HEK293 (cell line): ENCODE measurements at regions not wholly inside any gene's neighbourhood (a gene's known extent, or its start where the extent isn't known, plus 50 kb on each side); places are given as distances from the start of the nearest gene placed in this dataset.
"Not testable (repeated sequence)": the region's sequence is repeated elsewhere in the genome, so short reads cannot be mapped to it uniquely, and the experiment has no call there.

Experiments
- CTCF ChIA-PET: fragments of 350-600 bp; formaldehyde crosslinking; extraction: SDS; loops from one replicate; lab custom pipeline; 2021; ENCODE audit warnings: antibody characterized with exemption; lab: Yijun Ruan, JAX
- POLR2A ChIA-PET: fragments of 300-600 bp; formaldehyde crosslinking; extraction: SDS; loops from one replicate; lab custom pipeline; 2020; ENCODE audit warnings: antibody characterized with exemption, inconsistent platforms; lab: Yijun Ruan, JAX
- H3K27ac ChIP-seq: fragments of 200-500 bp; sonication (Bioruptor generic); 2 replicates; pipeline ENCODE4 v1.5.1; 2014; ENCODE audit warnings: low read depth, low read length, control low read depth, inconsistent platforms; ENCODE audit errors: extremely low read depth
- H3K36me3 ChIP-seq, 2 experiments: fragments of 200-500 bp in 1 of 2; sonication (Bioruptor generic) in 1 of 2; 1 replicate in 1 of 2; 2 replicates in 1 of 2; pipeline ENCODE4 v1.5.1; 2014 to 2017; ENCODE audit warnings: inconsistent platforms in 2 of 2, low read length in 2 of 2; ENCODE audit not compliant: control insufficient read depth in 2 of 2, insufficient read depth in 1 of 2
- H3K4me1 ChIP-seq: fragments of 200-500 bp; sonication (Bioruptor generic); 2 replicates; pipeline ENCODE4 v1.5.1; 2014; ENCODE audit warnings: mild to moderate bottlenecking, low read length, inconsistent platforms; ENCODE audit not compliant: control insufficient read depth, insufficient read depth
- H3K4me3 ChIP-seq: 2 replicates; pipeline ENCODE4 v1.5.1; 2011; ENCODE audit warnings: low read depth, mild to moderate bottlenecking, control low read depth, low read length, moderate library complexity
- H3K9me3 ChIP-seq: fragments of 200-500 bp; sonication (Bioruptor generic); 2 replicates; pipeline ENCODE4 v1.5.1; 2014; ENCODE audit warnings: low read depth, low read length, inconsistent platforms; ENCODE audit not compliant: control insufficient read depth, insufficient read depth
- GLIS2 ChIP-seq: fragments of 450-650 bp; formaldehyde crosslinking; IDR thresholded peaks from 2 replicates; pipeline ENCODE4 v1.5.1; 2016; ENCODE audit warnings: missing biosample characterization, missing genetic modification characterization
- KLF7 ChIP-seq: fragments of 450-650 bp; formaldehyde crosslinking; IDR thresholded peaks from 2 replicates; pipeline ENCODE4 v1.5.1; 2016; ENCODE audit warnings: missing biosample characterization, missing genetic modification characterization, borderline replicate concordance
- OVOL3 ChIP-seq: fragments of 450-650 bp; formaldehyde crosslinking; IDR thresholded peaks from 2 replicates; pipeline ENCODE4 v1.5.1; 2016; ENCODE audit warnings: missing biosample characterization, missing genetic modification characterization
- PRDM2 ChIP-seq: fragments of 450-650 bp; formaldehyde crosslinking; IDR thresholded peaks from 2 replicates; pipeline ENCODE4 v1.5.1; 2016; ENCODE audit warnings: missing biosample characterization, missing genetic modification characterization, borderline replicate concordance
- YY1 ChIP-seq: fragments of 450-650 bp; formaldehyde crosslinking; IDR thresholded peaks from 2 replicates; pipeline ENCODE4 v1.5.1; 2018; ENCODE audit warnings: missing biosample characterization, missing genetic modification characterization
- ZBTB21 ChIP-seq: fragments of 450-650 bp; formaldehyde crosslinking; IDR thresholded peaks from 2 replicates; pipeline ENCODE4 v1.5.1; 2017; ENCODE audit warnings: missing biosample characterization, missing genetic modification characterization
- ZBTB7A ChIP-seq: fragments of 450-650 bp; formaldehyde crosslinking; IDR thresholded peaks from 2 replicates; pipeline ENCODE4 v1.5.1; 2016; ENCODE audit warnings: low read depth, missing biosample characterization, missing genetic modification characterization
- ZFP3 ChIP-seq: fragments of 450-650 bp; formaldehyde crosslinking; IDR thresholded peaks from 2 replicates; pipeline ENCODE4 v1.5.1; 2016; ENCODE audit warnings: low read depth, missing biosample characterization, missing genetic modification characterization
- ZNF114 ChIP-seq: fragments of 450-650 bp; formaldehyde crosslinking; IDR thresholded peaks from 2 replicates; pipeline ENCODE4 v1.5.0; 2017; ENCODE audit warnings: missing biosample characterization, missing genetic modification characterization
- ZNF146 ChIP-seq: fragments of 450-650 bp; formaldehyde crosslinking; IDR thresholded peaks from 2 replicates; pipeline ENCODE4 v1.5.1; 2016; ENCODE audit warnings: missing biosample characterization, missing genetic modification characterization
- ZNF184 ChIP-seq: fragments of 450-650 bp; IDR thresholded peaks from 2 replicates; pipeline ENCODE4 v1.5.1; 2018; ENCODE audit warnings: missing biosample characterization, mild to moderate bottlenecking, missing genetic modification characterization
- ZNF221 ChIP-seq: fragments of 450-650 bp; formaldehyde crosslinking; IDR thresholded peaks from 2 replicates; pipeline ENCODE4 v1.5.1; 2017; ENCODE audit warnings: missing biosample characterization, missing genetic modification characterization, borderline replicate concordance
- ZNF433 ChIP-seq: fragments of 450-650 bp; formaldehyde crosslinking; IDR thresholded peaks from 2 replicates; pipeline ENCODE4 v1.5.1; 2016; ENCODE audit warnings: missing biosample characterization, missing genetic modification characterization, low read depth
- ZNF449 ChIP-seq: fragments of 450-650 bp; formaldehyde crosslinking; IDR thresholded peaks from 2 replicates; pipeline ENCODE4 v1.5.1; 2017; ENCODE audit warnings: missing biosample characterization, mild to moderate bottlenecking, missing genetic modification characterization, moderate library complexity
- ZNF521 ChIP-seq: fragments of 450-650 bp; formaldehyde crosslinking; IDR thresholded peaks from 2 replicates; pipeline ENCODE4 v1.5.1; 2017; ENCODE audit warnings: missing biosample characterization, mild to moderate bottlenecking, missing genetic modification characterization
- ZNF529 ChIP-seq: fragments of 450-650 bp; formaldehyde crosslinking; IDR thresholded peaks from 2 replicates; pipeline ENCODE4 v1.5.1; 2017; ENCODE audit warnings: missing genetic modification characterization, missing biosample characterization; ENCODE audit not compliant: insufficient replicate concordance
- ZNF580 ChIP-seq: fragments of 450-650 bp; formaldehyde crosslinking; IDR thresholded peaks from 2 replicates; pipeline ENCODE4 v1.5.1; 2016; ENCODE audit warnings: missing biosample characterization, missing genetic modification characterization
- ZNF600 ChIP-seq: fragments of 450-650 bp; formaldehyde crosslinking; IDR thresholded peaks from 2 replicates; pipeline ENCODE4 v1.5.1; 2016; ENCODE audit warnings: missing biosample characterization, missing genetic modification characterization
- ZNF610 ChIP-seq: fragments of 450-650 bp; formaldehyde crosslinking; IDR thresholded peaks from 2 replicates; pipeline ENCODE4 v1.5.1; 2016; ENCODE audit warnings: missing biosample characterization, missing genetic modification characterization, borderline replicate concordance
- ZNF658 ChIP-seq: fragments of 450-650 bp; formaldehyde crosslinking; IDR thresholded peaks from 2 replicates; pipeline ENCODE4; 2016; ENCODE audit warnings: missing biosample characterization, missing genetic modification characterization
- ZNF76 ChIP-seq: fragments of 450-650 bp; formaldehyde crosslinking; IDR thresholded peaks from 2 replicates; pipeline ENCODE4; 2016; ENCODE audit warnings: low read depth, missing biosample characterization, missing genetic modification characterization, borderline replicate concordance
- ZNF768 ChIP-seq: fragments of 450-650 bp; formaldehyde crosslinking; IDR thresholded peaks from 2 replicates; pipeline ENCODE4 v1.5.1; 2018; ENCODE audit warnings: missing biosample characterization, mild to moderate bottlenecking, missing genetic modification characterization
- ZNF777 ChIP-seq: fragments of 450-650 bp; formaldehyde crosslinking; IDR thresholded peaks from 2 replicates; pipeline ENCODE4 v1.5.1; 2017; ENCODE audit warnings: missing biosample characterization, missing genetic modification characterization, borderline replicate concordance
- ZNF792 ChIP-seq: fragments of 450-650 bp; formaldehyde crosslinking; IDR thresholded peaks from 2 replicates; pipeline ENCODE4 v1.5.1; 2016; ENCODE audit warnings: missing biosample characterization, missing genetic modification characterization

- H3K4me3 ChIP-seq: no peak overlapping the region
- ChIA-PET POLR2A (no interaction called here), CTCF (interaction anchor here (0.6 kb wide), 1 partner anchor 56 kb away, joined by 5 read pairs; no protein-coding TSS in a partner anchor)
- no peaks in the 10 kb centered on the region for H3K36me3 ChIP-seq
- TF ChIP-seq OVOL3 (tag by site-specific recombination) (no peak), KLF7 (no peak), ZNF658 (tag by site-specific recombination) (no peak), ZNF768 (tag by site-specific recombination) (no peak), ZNF580 (tag by site-specific recombination) (no peak), ZNF184 (tag by site-specific recombination) (no peak), ZBTB7A (tag by site-specific recombination) (no peak), YY1 (tag by site-specific recombination) (no peak), ZNF449 (tag by site-specific recombination) (no peak), ZNF76 (tag by site-specific recombination) (no peak), ZFP3 (no peak), ZNF521 (tag by site-specific recombination) (no peak), ZNF777 (tag by site-specific recombination) (no peak), ZNF792 (tag by site-specific recombination) (no peak), ZNF610 (tag by site-specific recombination) (no peak), ZNF433 (tag by site-specific recombination) (no peak), ZNF529 (tag by site-specific recombination) (no peak)
- H3K9me3 ChIP-seq: no peaks in the 10 kb centered on the region
- no peaks in the 10 kb centered on the region for H3K4me1 ChIP-seq
- H3K27ac ChIP-seq: no peak overlapping the region
These were observed 160.9 kb downstream of the CETN3 start for GRCh38 chr5:90248640-90249039.

GRCh38 chr5:90243848-90244247 lies 165.7 kb downstream of the CETN3 start:
- TF ChIP-seq ZNF146: peak; percentile 62; the same call in 1 of the 2 replicates
- H3K36me3 ChIP-seq, CTCF ChIA-PET, H3K9me3 ChIP-seq, POLR2A ChIA-PET, H3K4me3 ChIP-seq, H3K27ac ChIP-seq, H3K4me1 ChIP-seq: not testable (repeated sequence)

- Histone ChIP-seq H3K27ac (no peak overlapping the region), H3K4me3 (no peak overlapping the region), H3K4me1 (no peaks in the 10 kb centered on the region), H3K9me3 (no peaks in the 10 kb centered on the region), H3K36me3 (no peaks in the 10 kb centered on the region)
- POLR2A ChIA-PET: no interaction called here
- CTCF ChIA-PET: interaction anchor here (0.6 kb wide), 2 partner anchors 652 to 1006 kb away, joined by 3 to 4 read pairs; no protein-coding TSS in a partner anchor
- TF ChIP-seq ZNF600 (tag by site-specific recombination): no peak
- no peak for TF ChIP-seq ZNF221
- no peak for TF ChIP-seq GLIS2 (tag by site-specific recombination)
- TF ChIP-seq ZNF114 (tag by site-specific recombination): no peak
- TF ChIP-seq ZBTB21 (tag by site-specific recombination): no peak
- no peak for TF ChIP-seq PRDM2 (tag by site-specific recombination)
These were observed 176.1 kb downstream of the CETN3 start for GRCh38 chr5:90233476-90233875.
